GM12878 (cell line): ENCODE measurements at regions not wholly inside any gene's neighbourhood (a gene's known extent, or its start where the extent isn't known, plus 50 kb on each side); places are given as distances from the start of the nearest gene placed in this dataset.

Experiments used
- ATAC-seq: fragments of 200-7000 bp; cut with Tn5 transposase; 3 replicates; pipeline ENCODE4 v1.9.1; 2020; ENCODE audit warnings: mild to moderate bottlenecking, moderate library complexity
- BruUV-seq: library from RNA; stranded (reverse); fragments of 400-500 nt; replicated peaks from 2 replicates; lab custom pipeline; 2021; lab: Mats Ljungman, UMichigan
- CTCF ChIA-PET: fragments of 300-600 bp; sonication (Branson Sonifier 250); formaldehyde crosslinking; extraction: SDS; loops from one replicate; lab custom pipeline; 2021; ENCODE audit warnings: inconsistent platforms; lab: Yijun Ruan, JAX
- POLR2A ChIA-PET: fragments of 350-600 bp; formaldehyde crosslinking; extraction: SDS; loops from one replicate; lab custom pipeline; 2021; ENCODE audit warnings: inconsistent platforms; lab: Charles Lee
- RAD21 ChIA-PET: fragments of 300-600 bp; sonication (Branson Sonifier 250); formaldehyde crosslinking; loops from one replicate; lab custom pipeline; 2023; ENCODE audit warnings: antibody characterized with exemption; ENCODE audit not compliant: unreplicated experiment; lab: Charles Lee
- SMC1A ChIA-PET: fragments of 300-600 bp; sonication (Branson Sonifier 250); formaldehyde crosslinking; loops from one replicate; lab custom pipeline; 2023; ENCODE audit not compliant: unreplicated experiment, uncharacterized antibody; lab: Charles Lee
- DNase-seq: peaks from one replicate; pipeline ENCODE4 v3.0.0-alpha.2; 2011; ENCODE audit warnings: low read depth, low spot score
- FAIRE-seq: peaks from 3 replicates; lab custom pipeline; 2011; peaks lifted over from hg19 to GRCh38; lab: Jason Lieb, UNC
- H2AFZ ChIP-seq: 2 replicates; pipeline ENCODE4 v1.6.0; 2011; ENCODE audit warnings: low read depth, low read length, control low read depth; ENCODE audit not compliant: control insufficient read depth
- H3K27ac ChIP-seq: 2 replicates; pipeline ENCODE4 v1.5.1; 2011; ENCODE audit warnings: control low read depth; ENCODE audit not compliant: control insufficient read depth, insufficient read depth
- H3K27me3 ChIP-seq, 2 experiments: replicated peaks in 1 of 2; 2 replicates each; pipeline versions ENCODE4 v1.6.0 to v1.6.1; 2011; ENCODE audit warnings: low read length in 1 of 2; ENCODE audit not compliant: control insufficient read depth in 2 of 2, insufficient read depth in 2 of 2
- H3K36me3 ChIP-seq, 2 experiments: 2 replicates each; pipeline ENCODE4 v1.5.1; 2011; ENCODE audit warnings: low read length in 1 of 2; ENCODE audit not compliant: control insufficient read depth in 2 of 2, insufficient read depth in 2 of 2
- H3K4me1 ChIP-seq: 2 replicates; pipeline ENCODE4 v1.6.1; 2011; ENCODE audit warnings: mild to moderate bottlenecking, low read length, moderate library complexity, mixed read lengths; ENCODE audit not compliant: control insufficient read depth, insufficient read depth
- H3K4me2 ChIP-seq: 2 replicates; pipeline ENCODE4 v1.6.0; 2011; ENCODE audit warnings: control low read depth; ENCODE audit not compliant: control insufficient read depth, insufficient read depth
- H3K4me3 ChIP-seq: fragments of 200-600 bp; sonication (generic); 2 replicates; pipeline ENCODE4 v1.5.1; 2016
- H3K79me2 ChIP-seq: 2 replicates; pipeline ENCODE4 v1.6.0; 2011; ENCODE audit warnings: low read length; ENCODE audit not compliant: control insufficient read depth, insufficient read depth
- H3K9ac ChIP-seq: 2 replicates; pipeline ENCODE4 v1.8.0; 2011; ENCODE audit warnings: low read length, control low read depth, mixed read lengths; ENCODE audit not compliant: control insufficient read depth, insufficient read depth
- H3K9me3 ChIP-seq: replicated peaks from 3 replicates; pipeline ENCODE4 v1.5.1; 2011; ENCODE audit warnings: mild to moderate bottlenecking, low read length; ENCODE audit not compliant: control insufficient read depth, insufficient read depth
- H4K20me1 ChIP-seq: 2 replicates; pipeline ENCODE4 v1.6.0; 2011; ENCODE audit not compliant: control insufficient read depth, insufficient read depth
- FOXK2 ChIP-seq: fragments of 450-650 bp; IDR thresholded peaks from 2 replicates; pipeline ENCODE4 v1.6.1; 2017; ENCODE audit warnings: mild to moderate bottlenecking, moderate library complexity
- HDAC6 ChIP-seq: fragments of 200-600 bp; sonication (generic); IDR thresholded peaks from one replicate; pipeline ENCODE4 v1.8.0; 2017; ENCODE audit warnings: antibody characterized with exemption; ENCODE audit not compliant: unreplicated experiment
- MTA2 ChIP-seq: fragments of 450-650 bp; IDR thresholded peaks from 2 replicates; pipeline ENCODE4 v1.6.1; 2016; ENCODE audit warnings: low read depth, mild to moderate bottlenecking, moderate library complexity
- SP1 ChIP-seq: IDR thresholded peaks from one replicate; pipeline ENCODE4 v1.6.1; 2011; ENCODE audit warnings: low read depth, low read length
- SREBF1 ChIP-seq: IDR thresholded peaks from 2 replicates; pipeline ENCODE4 v1.6.1; 2012; ENCODE audit warnings: mild to moderate bottlenecking, low read length
- SREBF2 ChIP-seq: IDR thresholded peaks from 2 replicates; pipeline ENCODE4 v1.6.1; 2012; ENCODE audit warnings: mild to moderate bottlenecking, low read length
- SRF ChIP-seq, 2 experiments: IDR thresholded peaks; 2 replicates each; pipeline ENCODE4 v1.6.1; 2011; ENCODE audit warnings: low read depth in 2 of 2, low read length in 2 of 2, mild to moderate bottlenecking in 1 of 2, moderate library complexity in 1 of 2
- ZNF24 ChIP-seq: fragments of 450-650 bp; IDR thresholded peaks from 2 replicates; pipeline ENCODE4 v1.6.1; 2017; ENCODE audit warnings: antibody characterized with exemption, mild to moderate bottlenecking
- WGBS: methylation state at CpG from one replicate; pipeline ENCODE4 v1.1.6; 2016; ENCODE audit warnings: low lambda C conversion rate; ENCODE audit not compliant: insufficient replicate concordance, insufficient coverage; ENCODE audit errors: missing lambda C conversion rate; 5-methylcytosine and 5-hydroxymethylcytosine counted together
- in situ Hi-C: fragments of 300-500 bp; cut with MboI; formaldehyde crosslinking; loops from 9 replicates; pipeline ENCODE4 v1.14.3; 2018; ENCODE audit warnings: mixed read lengths
- intact Hi-C: fragments of 100-400 bp; cut with micrococcal nuclease; formaldehyde crosslinking; loops from one replicate; pipeline ENCODE4 v1.14.2; 2022; ENCODE audit not compliant: unreplicated experiment
- TF ChIP-seq, protein P1 (sequence below), 3 experiments: IDR thresholded peaks in 2 of 3; conservative IDR thresholded peaks in 1 of 3; 2 replicates each; pipeline ENCODE4 v1.5.1; 2011; ENCODE audit warnings: low read depth in 3 of 3, low read length in 3 of 3, mild to moderate bottlenecking in 3 of 3, control low read depth in 2 of 3, moderate library complexity in 2 of 3, inconsistent platforms in 1 of 3, mixed read lengths in 1 of 3; ENCODE audit not compliant: control insufficient read depth in 2 of 3, insufficient read depth in 1 of 3; ENCODE audit errors: extremely low read depth in 1 of 3
- TF ChIP-seq, protein P2 (sequence below): fragments of 450-650 bp; IDR thresholded peaks from 2 replicates; pipeline ENCODE4 v1.6.1; 2016; ENCODE audit warnings: mild to moderate bottlenecking

GRCh38 chr4:32909736-32910135, 2189.6 kb downstream of the PCDH7 start:
- H4K20me1 ChIP-seq = no peaks in the 10 kb centered on the region
- DNase-seq (no peak), FAIRE-seq (no peak), ATAC-seq (peak; percentile 69)
- ChIA-PET RAD21 (no interaction called here), SMC1A (no interaction called here), POLR2A (no interaction called here), CTCF (interaction anchor here (1.2 kb wide), 1 partner anchor 15 kb away, joined by 3 read pairs; no protein-coding TSS in a partner anchor)
- H3K4me1 ChIP-seq = no peaks in the 10 kb centered on the region
- no peaks in the 10 kb centered on the region for H3K27me3 ChIP-seq
- H2AFZ ChIP-seq = no peak overlapping the region
- BruUV-seq = no TSS peak
- no peak overlapping the region for H3K4me2 ChIP-seq
- no peaks in the 10 kb centered on the region for H3K79me2 ChIP-seq
- in situ Hi-C loops (no loop called here), intact Hi-C loops (no loop called here)
- no peaks in the 10 kb centered on the region for H3K9me3 ChIP-seq
- 22% methylated on average over 2 of the region's 2 CpGs for WGBS
- TF ChIP-seq SREBF2 (no peak), SP1 (no peak)
- TF ChIP-seq, protein P1, sequence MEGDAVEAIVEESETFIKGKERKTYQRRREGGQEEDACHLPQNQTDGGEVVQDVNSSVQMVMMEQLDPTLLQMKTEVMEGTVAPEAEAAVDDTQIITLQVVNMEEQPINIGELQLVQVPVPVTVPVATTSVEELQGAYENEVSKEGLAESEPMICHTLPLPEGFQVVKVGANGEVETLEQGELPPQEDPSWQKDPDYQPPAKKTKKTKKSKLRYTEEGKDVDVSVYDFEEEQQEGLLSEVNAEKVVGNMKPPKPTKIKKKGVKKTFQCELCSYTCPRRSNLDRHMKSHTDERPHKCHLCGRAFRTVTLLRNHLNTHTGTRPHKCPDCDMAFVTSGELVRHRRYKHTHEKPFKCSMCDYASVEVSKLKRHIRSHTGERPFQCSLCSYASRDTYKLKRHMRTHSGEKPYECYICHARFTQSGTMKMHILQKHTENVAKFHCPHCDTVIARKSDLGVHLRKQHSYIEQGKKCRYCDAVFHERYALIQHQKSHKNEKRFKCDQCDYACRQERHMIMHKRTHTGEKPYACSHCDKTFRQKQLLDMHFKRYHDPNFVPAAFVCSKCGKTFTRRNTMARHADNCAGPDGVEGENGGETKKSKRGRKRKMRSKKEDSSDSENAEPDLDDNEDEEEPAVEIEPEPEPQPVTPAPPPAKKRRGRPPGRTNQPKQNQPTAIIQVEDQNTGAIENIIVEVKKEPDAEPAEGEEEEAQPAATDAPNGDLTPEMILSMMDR (IDR thresholded peaks at IDR 0.05 in 2 of 3, conservative IDR thresholded peaks at IDR 0.05 in 1 of 3; ENCODE audit: control insufficient read depth in 2 of 3, extremely low read depth in 1 of 3, insufficient read depth in 1 of 3, low read depth in 3 of 3, low read length in 3 of 3) = peak in 1 of 3 experiments; percentile 8; a peak in 1 of 6 replicates
- H3K9ac ChIP-seq = no peak overlapping the region
- H3K4me3 ChIP-seq = no peak overlapping the region
- no peaks in the 10 kb centered on the region for H3K36me3 ChIP-seq
- no peak overlapping the region for H3K27ac ChIP-seq

DNA sequence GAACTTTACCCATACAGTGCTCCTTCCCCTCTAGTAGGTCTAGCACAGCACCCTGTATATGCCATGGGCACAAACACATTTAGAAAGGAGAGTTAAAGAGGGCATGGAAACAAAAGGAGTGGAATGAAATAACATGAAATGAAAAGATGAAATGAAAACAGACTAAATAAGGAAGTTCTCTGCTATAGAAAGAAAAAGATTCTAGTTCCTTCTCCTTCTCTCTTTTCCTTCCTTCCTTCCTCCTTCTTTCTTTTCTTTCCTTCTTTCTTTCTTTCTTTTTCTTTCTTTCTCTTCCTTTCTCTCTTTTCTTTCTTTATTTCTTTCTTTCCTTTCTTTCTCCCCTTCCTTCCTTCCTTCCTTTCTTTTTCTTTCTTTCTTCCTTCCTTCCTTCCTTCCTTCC, 2197.4 kb downstream of the PCDH7 start:
- ChIA-PET POLR2A (no interaction called here), SMC1A (no interaction called here), CTCF (no interaction called here), RAD21 (no interaction called here)
- Histone ChIP-seq H3K9ac (no peak overlapping the region), H3K9me3 (no peaks in the 10 kb centered on the region), H3K27me3 (no peaks in the 10 kb centered on the region), H4K20me1 (no peaks in the 10 kb centered on the region), H2AFZ (no peak overlapping the region), H3K27ac (no peak overlapping the region), H3K36me3 (no peaks in the 10 kb centered on the region), H3K4me3 (no peak overlapping the region), H3K4me2 (no peak overlapping the region), H3K79me2 (no peaks in the 10 kb centered on the region), H3K4me1 (no peaks in the 10 kb centered on the region)
- no peak for ATAC-seq
- in situ Hi-C loops (no loop called here), intact Hi-C loops (no loop called here)
- no TSS peak for BruUV-seq
- FAIRE-seq = no peak
- DNase-seq = no peak
- TF ChIP-seq SREBF1 = no peak
- no peak for TF ChIP-seq FOXK2
- TF ChIP-seq SRF (IDR thresholded peaks at IDR 0.05; ENCODE audit: low read depth in 2 of 2, low read length in 2 of 2) = no peak
- no peak for TF ChIP-seq ZNF24
- no peak for TF ChIP-seq MTA2
- TF ChIP-seq HDAC6 = no peak
- TF ChIP-seq, protein P2, sequence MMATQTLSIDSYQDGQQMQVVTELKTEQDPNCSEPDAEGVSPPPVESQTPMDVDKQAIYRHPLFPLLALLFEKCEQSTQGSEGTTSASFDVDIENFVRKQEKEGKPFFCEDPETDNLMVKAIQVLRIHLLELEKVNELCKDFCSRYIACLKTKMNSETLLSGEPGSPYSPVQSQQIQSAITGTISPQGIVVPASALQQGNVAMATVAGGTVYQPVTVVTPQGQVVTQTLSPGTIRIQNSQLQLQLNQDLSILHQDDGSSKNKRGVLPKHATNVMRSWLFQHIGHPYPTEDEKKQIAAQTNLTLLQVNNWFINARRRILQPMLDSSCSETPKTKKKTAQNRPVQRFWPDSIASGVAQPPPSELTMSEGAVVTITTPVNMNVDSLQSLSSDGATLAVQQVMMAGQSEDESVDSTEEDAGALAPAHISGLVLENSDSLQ = no peak
